ENCODE measurements at regions not wholly inside any gene's neighbourhood (a gene's known extent, or its start where the extent isn't known, plus 50 kb on each side); places are given as distances from the start of the nearest gene placed in this dataset.

DNA sequence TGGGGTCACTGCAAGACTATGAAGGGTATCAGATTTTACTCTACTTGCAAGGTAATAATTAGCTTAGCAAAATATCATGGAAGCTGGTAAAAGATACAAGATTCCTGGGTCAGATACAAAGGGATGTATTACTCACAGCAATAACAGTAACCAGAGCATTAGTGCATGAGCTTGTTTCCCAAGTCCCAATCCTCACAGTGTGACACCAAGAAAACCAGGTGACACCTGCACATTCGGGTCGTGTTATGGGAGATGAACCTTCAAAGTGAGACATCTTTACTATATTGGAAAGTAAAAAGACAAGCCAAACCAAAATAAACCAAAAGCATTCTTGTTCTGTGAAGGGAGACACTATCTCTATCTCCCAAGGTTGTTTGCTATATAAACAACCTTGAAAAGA, 528.7 kb upstream of the TGFBR2 start:
- Histone ChIP-seq H3K4me1 (ENCODE audit: insufficient read depth) (peaks cover 4% of the 10 kb centered on the region; the same call in 1 of the 2 replicates), H3K27me3 (ENCODE audit: insufficient read depth) (peaks cover 39% of the 10 kb centered on the region), H3K9me2 (ENCODE audit: insufficient read depth) (no peaks in the 10 kb centered on the region), H2AFZ (no peak overlapping the region), H3K4me2 (no peak overlapping the region), H3K79me2 (replicated peaks; ENCODE audit: insufficient read depth) (no peaks in the 10 kb centered on the region), H3K27ac (ENCODE audit: low read depth) (no peak overlapping the region), H3K36me3 (ENCODE audit: insufficient read depth) (no peaks in the 10 kb centered on the region), H3K4me3 (no peak overlapping the region), H3F3A (replicated peaks; ENCODE audit: low read depth) (no peaks in the 10 kb centered on the region), H4K20me1 (replicated peaks; ENCODE audit: insufficient read depth) (peaks cover 4% of the 10 kb centered on the region; the same call in 1 of the 2 replicates)
- Mint-ChIP-seq H3K9me3 (peaks cover 3% of the 10 kb centered on the region; the same call in 1 of the 3 replicates), H3K4me1 (peaks cover 5% of the 10 kb centered on the region; the same call in 2 of the 3 replicates), H3K27ac (no peak overlapping the region), H3K4me3 (no peak overlapping the region), H3K27me3 (ENCODE audit: insufficient read depth, low read depth, poor library complexity) (peaks cover 28% of the 10 kb centered on the region), H3K36me3 (ENCODE audit: low read depth) (no peaks in the 10 kb centered on the region)
- TF ChIP-seq, protein P1, sequence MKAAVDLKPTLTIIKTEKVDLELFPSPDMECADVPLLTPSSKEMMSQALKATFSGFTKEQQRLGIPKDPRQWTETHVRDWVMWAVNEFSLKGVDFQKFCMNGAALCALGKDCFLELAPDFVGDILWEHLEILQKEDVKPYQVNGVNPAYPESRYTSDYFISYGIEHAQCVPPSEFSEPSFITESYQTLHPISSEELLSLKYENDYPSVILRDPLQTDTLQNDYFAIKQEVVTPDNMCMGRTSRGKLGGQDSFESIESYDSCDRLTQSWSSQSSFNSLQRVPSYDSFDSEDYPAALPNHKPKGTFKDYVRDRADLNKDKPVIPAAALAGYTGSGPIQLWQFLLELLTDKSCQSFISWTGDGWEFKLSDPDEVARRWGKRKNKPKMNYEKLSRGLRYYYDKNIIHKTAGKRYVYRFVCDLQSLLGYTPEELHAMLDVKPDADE (IDR thresholded peaks at IDR 0.05) = no peak
- TF ChIP-seq NANOG (IDR thresholded peaks at IDR 0.05; ENCODE audit: borderline replicate concordance) = no peak
- no peak for TF ChIP-seq ZNF114 (CRISPR knock-in tag; IDR thresholded peaks at IDR 0.05)
- ATAC-seq (no peak), DNase-seq (ENCODE audit: low spot score) (no peak)

GRCh38 chr3:30078736-30079135, 527.7 kb upstream of the TGFBR2 start:
- no peaks in the 10 kb centered on the region for H3K79me2 ChIP-seq (replicated peaks; ENCODE audit: insufficient read depth)
- no peak overlapping the region for H3K4me2 ChIP-seq
- H3K27ac ChIP-seq (ENCODE audit: low read depth) = no peak overlapping the region
- peaks cover 10% of the 10 kb centered on the region for H3K4me1 ChIP-seq (ENCODE audit: insufficient read depth)
- no peaks in the 10 kb centered on the region for H3K9me2 ChIP-seq (ENCODE audit: insufficient read depth)
- H4K20me1 ChIP-seq (replicated peaks; ENCODE audit: insufficient read depth) = peaks cover 4% of the 10 kb centered on the region; the same call in 1 of the 2 replicates
- no peak overlapping the region for H3K4me3 ChIP-seq
- no peak for TF ChIP-seq ZNF331 (CRISPR knock-in tag; IDR thresholded peaks at IDR 0.05; ENCODE audit: low read depth)
- TF ChIP-seq NANOG (IDR thresholded peaks at IDR 0.05; ENCODE audit: borderline replicate concordance) = no peak
- no peak for TF ChIP-seq JUNB (IDR thresholded peaks at IDR 0.05; ENCODE audit: unreplicated experiment)
- TF ChIP-seq POLR2AphosphoS5 (IDR thresholded peaks at IDR 0.05; ENCODE audit: low read depth) = no peak
- TF ChIP-seq CREB1 (CRISPR knock-in tag; IDR thresholded peaks at IDR 0.05; ENCODE audit: low read depth) = no peak
- TF ChIP-seq, protein P2, sequence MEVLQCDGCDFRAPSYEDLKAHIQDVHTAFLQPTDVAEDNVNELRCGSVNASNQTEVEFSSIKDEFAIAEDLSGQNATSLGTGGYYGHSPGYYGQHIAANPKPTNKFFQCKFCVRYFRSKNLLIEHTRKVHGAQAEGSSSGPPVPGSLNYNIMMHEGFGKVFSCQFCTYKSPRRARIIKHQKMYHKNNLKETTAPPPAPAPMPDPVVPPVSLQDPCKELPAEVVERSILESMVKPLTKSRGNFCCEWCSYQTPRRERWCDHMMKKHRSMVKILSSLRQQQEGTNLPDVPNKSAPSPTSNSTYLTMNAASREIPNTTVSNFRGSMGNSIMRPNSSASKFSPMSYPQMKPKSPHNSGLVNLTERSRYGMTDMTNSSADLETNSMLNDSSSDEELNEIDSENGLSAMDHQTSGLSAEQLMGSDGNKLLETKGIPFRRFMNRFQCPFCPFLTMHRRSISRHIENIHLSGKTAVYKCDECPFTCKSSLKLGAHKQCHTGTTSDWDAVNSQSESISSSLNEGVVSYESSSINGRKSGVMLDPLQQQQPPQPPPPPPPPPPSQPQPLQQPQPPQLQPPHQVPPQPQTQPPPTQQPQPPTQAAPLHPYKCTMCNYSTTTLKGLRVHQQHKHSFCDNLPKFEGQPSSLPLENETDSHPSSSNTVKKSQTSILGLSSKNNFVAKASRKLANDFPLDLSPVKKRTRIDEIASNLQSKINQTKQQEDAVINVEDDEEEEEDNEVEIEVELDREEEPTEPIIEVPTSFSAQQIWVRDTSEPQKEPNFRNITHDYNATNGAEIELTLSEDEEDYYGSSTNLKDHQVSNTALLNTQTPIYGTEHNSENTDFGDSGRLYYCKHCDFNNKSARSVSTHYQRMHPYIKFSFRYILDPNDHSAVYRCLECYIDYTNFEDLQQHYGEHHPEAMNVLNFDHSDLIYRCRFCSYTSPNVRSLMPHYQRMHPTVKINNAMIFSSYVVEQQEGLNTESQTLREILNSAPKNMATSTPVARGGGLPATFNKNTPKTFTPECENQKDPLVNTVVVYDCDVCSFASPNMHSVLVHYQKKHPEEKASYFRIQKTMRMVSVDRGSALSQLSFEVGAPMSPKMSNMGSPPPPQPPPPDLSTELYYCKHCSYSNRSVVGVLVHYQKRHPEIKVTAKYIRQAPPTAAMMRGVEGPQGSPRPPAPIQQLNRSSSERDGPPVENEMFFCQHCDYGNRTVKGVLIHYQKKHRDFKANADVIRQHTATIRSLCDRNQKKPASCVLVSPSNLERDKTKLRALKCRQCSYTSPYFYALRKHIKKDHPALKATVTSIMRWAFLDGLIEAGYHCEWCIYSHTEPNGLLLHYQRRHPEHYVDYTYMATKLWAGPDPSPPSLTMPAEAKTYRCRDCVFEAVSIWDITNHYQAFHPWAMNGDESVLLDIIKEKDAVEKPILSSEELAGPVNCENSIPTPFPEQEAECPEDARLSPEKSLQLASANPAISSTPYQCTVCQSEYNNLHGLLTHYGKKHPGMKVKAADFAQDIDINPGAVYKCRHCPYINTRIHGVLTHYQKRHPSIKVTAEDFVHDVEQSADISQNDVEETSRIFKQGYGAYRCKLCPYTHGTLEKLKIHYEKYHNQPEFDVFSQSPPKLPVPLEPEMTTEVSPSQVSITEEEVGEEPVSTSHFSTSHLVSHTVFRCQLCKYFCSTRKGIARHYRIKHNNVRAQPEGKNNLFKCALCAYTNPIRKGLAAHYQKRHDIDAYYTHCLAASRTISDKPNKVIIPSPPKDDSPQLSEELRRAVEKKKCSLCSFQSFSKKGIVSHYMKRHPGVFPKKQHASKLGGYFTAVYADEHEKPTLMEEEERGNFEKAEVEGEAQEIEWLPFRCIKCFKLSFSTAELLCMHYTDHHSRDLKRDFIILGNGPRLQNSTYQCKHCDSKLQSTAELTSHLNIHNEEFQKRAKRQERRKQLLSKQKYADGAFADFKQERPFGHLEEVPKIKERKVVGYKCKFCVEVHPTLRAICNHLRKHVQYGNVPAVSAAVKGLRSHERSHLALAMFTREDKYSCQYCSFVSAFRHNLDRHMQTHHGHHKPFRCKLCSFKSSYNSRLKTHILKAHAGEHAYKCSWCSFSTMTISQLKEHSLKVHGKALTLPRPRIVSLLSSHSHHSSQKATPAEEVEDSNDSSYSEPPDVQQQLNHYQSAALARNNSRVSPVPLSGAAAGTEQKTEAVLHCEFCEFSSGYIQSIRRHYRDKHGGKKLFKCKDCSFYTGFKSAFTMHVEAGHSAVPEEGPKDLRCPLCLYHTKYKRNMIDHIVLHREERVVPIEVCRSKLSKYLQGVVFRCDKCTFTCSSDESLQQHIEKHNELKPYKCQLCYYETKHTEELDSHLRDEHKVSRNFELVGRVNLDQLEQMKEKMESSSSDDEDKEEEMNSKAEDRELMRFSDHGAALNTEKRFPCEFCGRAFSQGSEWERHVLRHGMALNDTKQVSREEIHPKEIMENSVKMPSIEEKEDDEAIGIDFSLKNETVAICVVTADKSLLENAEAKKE (CRISPR knock-in tag; IDR thresholded peaks at IDR 0.05) = no peak
- no peak for TF ChIP-seq EZH2 (IDR thresholded peaks at IDR 0.05; ENCODE audit: low read depth, unreplicated experiment)
- no peak for TF ChIP-seq STAT1 (IDR thresholded peaks at IDR 0.05; ENCODE audit: unreplicated experiment)
- TF ChIP-seq, protein P3, sequence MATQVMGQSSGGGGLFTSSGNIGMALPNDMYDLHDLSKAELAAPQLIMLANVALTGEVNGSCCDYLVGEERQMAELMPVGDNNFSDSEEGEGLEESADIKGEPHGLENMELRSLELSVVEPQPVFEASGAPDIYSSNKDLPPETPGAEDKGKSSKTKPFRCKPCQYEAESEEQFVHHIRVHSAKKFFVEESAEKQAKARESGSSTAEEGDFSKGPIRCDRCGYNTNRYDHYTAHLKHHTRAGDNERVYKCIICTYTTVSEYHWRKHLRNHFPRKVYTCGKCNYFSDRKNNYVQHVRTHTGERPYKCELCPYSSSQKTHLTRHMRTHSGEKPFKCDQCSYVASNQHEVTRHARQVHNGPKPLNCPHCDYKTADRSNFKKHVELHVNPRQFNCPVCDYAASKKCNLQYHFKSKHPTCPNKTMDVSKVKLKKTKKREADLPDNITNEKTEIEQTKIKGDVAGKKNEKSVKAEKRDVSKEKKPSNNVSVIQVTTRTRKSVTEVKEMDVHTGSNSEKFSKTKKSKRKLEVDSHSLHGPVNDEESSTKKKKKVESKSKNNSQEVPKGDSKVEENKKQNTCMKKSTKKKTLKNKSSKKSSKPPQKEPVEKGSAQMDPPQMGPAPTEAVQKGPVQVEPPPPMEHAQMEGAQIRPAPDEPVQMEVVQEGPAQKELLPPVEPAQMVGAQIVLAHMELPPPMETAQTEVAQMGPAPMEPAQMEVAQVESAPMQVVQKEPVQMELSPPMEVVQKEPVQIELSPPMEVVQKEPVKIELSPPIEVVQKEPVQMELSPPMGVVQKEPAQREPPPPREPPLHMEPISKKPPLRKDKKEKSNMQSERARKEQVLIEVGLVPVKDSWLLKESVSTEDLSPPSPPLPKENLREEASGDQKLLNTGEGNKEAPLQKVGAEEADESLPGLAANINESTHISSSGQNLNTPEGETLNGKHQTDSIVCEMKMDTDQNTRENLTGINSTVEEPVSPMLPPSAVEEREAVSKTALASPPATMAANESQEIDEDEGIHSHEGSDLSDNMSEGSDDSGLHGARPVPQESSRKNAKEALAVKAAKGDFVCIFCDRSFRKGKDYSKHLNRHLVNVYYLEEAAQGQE (IDR thresholded peaks at IDR 0.05; ENCODE audit: unreplicated experiment) = no peak
- Mint-ChIP-seq H3K27ac (no peak overlapping the region), H3K4me3 (no peak overlapping the region), H3K4me1 (peaks cover 10% of the 10 kb centered on the region; the same call in 2 of the 3 replicates), H3K9me3 (peaks cover 3% of the 10 kb centered on the region; the same call in 1 of the 3 replicates), H3K36me3 (ENCODE audit: low read depth) (no peaks in the 10 kb centered on the region), H3K27me3 (ENCODE audit: insufficient read depth, low read depth, poor library complexity) (peaks cover 37% of the 10 kb centered on the region)
- no peaks in the 10 kb centered on the region for H3K36me3 ChIP-seq (ENCODE audit: insufficient read depth)
- no peak overlapping the region for H2AFZ ChIP-seq
- H3K27me3 ChIP-seq (ENCODE audit: insufficient read depth) = peaks cover 48% of the 10 kb centered on the region
- ATAC-seq (no peak), DNase-seq (ENCODE audit: low spot score) (no peak)
- H3F3A ChIP-seq (replicated peaks; ENCODE audit: low read depth) = no peaks in the 10 kb centered on the region

Measured in GM23338 (cell line).